GM10248 (cell line): ENCODE measurements at regions not wholly inside any gene's neighbourhood (a gene's known extent, or its start where the extent isn't known, plus 50 kb on each side); places are given as distances from the start of the nearest gene placed in this dataset.

Source experiments
- CTCF ChIA-PET: fragments of 300-600 bp; sonication (Branson Sonifier 250); formaldehyde crosslinking; extraction: SDS; loops from one replicate; lab custom pipeline; 2021; ENCODE audit warnings: antibody characterized with exemption; lab: Yijun Ruan, JAX
- POLR2A ChIA-PET: fragments of 350-650 bp; sonication (Branson Sonifier 250); formaldehyde crosslinking; extraction: SDS; loops from one replicate; lab custom pipeline; 2020; ENCODE audit warnings: antibody characterized with exemption; lab: Yijun Ruan, JAX
- DNase-seq: peaks from one replicate; pipeline ENCODE4 v3.0.0; 2012; ENCODE audit errors: extremely low spot score
- TF ChIP-seq, protein P1 (sequence below): IDR thresholded peaks from 2 replicates; pipeline ENCODE4 v1.5.1; 2012; ENCODE audit warnings: mild to moderate bottlenecking, low read depth; ENCODE audit errors: extremely low read depth, missing control alignments, control extremely low read depth

DNA sequence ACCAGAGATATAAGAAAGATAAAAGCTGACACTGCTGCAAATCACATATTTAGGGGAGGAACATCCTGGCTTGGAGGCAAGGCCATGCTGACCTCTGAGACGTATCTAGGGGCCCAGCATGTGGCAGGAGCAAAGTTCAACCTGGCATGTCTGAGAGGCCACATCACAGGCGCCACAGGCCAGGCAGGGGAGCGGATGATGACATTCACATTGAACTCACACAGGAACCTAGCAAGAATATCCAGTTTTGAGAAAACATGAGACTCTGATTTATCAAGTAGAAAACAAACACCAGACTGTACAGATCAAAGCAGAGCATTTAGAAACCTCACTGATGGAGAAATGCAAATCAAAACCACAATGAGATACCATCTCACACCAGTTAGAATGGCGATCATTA lies 64.2 kb upstream of the STK32A start:
- CTCF ChIA-PET = no interaction called here
- DNase-seq = no peak
- POLR2A ChIA-PET = no interaction called here
- TF ChIP-seq, protein P1, sequence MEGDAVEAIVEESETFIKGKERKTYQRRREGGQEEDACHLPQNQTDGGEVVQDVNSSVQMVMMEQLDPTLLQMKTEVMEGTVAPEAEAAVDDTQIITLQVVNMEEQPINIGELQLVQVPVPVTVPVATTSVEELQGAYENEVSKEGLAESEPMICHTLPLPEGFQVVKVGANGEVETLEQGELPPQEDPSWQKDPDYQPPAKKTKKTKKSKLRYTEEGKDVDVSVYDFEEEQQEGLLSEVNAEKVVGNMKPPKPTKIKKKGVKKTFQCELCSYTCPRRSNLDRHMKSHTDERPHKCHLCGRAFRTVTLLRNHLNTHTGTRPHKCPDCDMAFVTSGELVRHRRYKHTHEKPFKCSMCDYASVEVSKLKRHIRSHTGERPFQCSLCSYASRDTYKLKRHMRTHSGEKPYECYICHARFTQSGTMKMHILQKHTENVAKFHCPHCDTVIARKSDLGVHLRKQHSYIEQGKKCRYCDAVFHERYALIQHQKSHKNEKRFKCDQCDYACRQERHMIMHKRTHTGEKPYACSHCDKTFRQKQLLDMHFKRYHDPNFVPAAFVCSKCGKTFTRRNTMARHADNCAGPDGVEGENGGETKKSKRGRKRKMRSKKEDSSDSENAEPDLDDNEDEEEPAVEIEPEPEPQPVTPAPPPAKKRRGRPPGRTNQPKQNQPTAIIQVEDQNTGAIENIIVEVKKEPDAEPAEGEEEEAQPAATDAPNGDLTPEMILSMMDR = no peak

DNA sequence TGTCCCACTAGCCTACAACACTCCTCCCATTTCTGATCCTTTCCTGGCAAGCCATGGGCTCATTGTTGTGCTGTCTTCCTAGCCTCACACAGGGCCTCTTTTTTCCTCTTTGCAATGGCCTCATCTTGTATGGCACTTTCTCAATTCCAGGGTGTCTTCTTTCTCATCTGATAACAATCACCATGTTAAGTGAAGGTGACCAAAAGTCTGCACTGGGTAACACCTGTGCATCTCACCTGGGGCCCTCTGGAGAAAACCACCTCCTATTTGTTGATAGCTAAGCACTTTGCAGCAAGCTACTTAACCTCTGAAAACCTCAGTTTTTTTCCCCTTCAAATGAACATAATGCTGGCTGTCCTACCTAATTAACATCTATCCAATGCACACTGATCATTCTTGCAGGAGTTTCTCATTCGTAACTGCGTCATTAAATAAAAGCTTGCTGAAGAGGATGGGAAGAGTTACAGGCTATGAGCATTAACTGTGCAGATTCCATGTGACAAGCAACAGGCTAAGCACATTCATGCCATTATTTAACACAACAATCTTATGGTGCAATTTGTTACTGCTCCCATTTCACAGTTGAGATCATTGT lies 60.1 kb upstream of the STK32A start:
- CTCF ChIA-PET = interaction anchor here (1.5 kb wide), 1 partner anchor 12 kb away, joined by 4 read pairs; no protein-coding TSS in a partner anchor
- no peak for DNase-seq
- POLR2A ChIA-PET = no interaction called here
- TF ChIP-seq, protein P1 = no peak

DNA sequence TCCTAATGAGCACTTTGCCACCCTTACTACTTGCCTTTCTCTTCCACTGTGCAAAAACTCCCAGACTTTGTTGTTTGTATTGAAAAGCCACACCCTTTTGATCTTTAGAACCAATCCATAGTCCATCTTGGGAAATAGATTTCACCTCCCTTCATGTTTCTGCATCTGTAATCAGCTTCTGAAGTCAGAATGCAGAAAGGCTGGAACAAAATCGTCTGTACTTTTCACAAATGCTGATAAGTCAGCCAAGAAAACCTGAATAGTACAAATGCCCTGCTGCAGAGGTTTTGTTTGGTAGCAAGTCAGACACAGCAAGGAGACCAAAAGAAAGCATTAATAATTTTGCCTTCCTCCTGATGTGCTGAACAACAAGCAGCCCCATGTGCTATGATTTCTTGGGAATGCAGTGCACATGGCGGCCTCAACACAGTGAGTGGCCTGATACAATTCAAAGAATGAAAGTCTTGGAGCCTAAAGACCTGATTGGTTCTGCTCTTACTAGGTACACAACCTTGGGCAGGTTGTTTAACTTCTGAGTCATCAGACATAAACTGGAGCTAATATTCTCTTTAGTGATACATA lies 59.2 kb upstream of the STK32A start:
- TF ChIP-seq, protein P1 = no peak
- ChIA-PET POLR2A (no interaction called here), CTCF (interaction anchor here (1.2 to 1.5 kb wide), 3 partner anchors 11 to 643 kb away, joined by 3 to 6 read pairs (median 4); no protein-coding TSS in a partner anchor)
- no peak for DNase-seq

DNA sequence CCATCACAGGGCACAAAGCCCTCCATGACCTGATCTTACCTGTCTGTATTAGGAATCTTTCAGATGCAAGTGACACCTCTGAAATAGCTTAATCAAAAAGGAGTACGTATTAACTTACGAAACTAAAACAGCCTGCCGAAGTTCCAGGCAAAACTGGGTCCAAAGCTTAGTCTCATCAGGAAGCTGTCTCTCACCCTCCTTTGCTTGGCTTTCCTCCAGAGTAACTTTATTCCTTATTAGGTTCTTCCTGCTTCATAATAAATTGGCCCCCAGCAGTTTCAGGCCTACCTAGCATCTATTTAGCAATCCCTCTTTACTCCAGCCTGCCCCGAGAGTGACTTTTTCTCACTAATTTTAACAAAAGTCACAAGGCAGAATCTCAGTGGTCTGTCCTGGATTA lies 58.4 kb upstream of the STK32A start:
- POLR2A ChIA-PET = no interaction called here

DNA sequence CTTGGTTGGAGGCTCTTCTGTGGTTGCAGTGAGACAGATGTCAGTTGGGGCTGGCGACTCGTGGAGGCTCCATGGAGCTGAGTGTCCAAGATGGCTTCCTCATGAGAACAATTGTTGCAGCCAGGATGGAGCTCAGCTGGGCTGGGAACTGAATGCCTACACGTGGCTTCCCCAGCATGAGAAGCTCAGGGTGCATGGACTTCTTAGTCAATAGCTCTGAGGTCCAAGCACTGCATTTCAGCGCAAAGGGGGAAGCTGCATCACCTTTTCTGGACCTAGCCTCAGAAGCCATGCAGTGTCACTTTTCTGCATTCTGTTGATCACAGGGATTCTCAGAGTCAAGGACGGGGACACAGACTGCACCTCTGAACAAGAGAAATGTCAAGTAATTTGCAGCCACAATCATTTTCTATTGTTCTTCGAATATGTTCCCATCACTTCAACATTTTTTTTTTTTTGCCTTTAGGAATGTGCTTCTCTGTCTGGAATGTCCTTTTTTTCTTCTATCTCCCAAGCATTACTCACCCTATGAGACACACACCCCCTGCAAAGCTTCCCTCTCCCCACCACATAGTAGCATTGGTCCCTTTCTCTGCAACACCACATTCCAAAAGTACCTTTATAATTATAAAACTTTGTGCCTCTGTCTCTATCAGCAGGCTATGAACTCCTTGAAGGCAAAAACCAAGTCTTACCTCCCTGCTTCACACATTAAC lies 57.5 kb upstream of the STK32A start:
- ChIA-PET POLR2A (no interaction called here), CTCF (interaction anchor here (0.8 to 1.4 kb wide), 3 partner anchors 8 to 11 kb away, joined by 3 to 5 read pairs (median 3); no protein-coding TSS in a partner anchor)
- TF ChIP-seq, protein P1 = no peak
- no peak for DNase-seq

More for the DNA sequence above, 58.4 kb upstream of the STK32A start:
- no peak for DNase-seq
- CTCF ChIA-PET = interaction anchor here (1.2 to 1.4 kb wide), 2 partner anchors 12 to 644 kb away, joined by 3 to 6 read pairs; no protein-coding TSS in a partner anchor
- TF ChIP-seq, protein P1 = no peak

DNA sequence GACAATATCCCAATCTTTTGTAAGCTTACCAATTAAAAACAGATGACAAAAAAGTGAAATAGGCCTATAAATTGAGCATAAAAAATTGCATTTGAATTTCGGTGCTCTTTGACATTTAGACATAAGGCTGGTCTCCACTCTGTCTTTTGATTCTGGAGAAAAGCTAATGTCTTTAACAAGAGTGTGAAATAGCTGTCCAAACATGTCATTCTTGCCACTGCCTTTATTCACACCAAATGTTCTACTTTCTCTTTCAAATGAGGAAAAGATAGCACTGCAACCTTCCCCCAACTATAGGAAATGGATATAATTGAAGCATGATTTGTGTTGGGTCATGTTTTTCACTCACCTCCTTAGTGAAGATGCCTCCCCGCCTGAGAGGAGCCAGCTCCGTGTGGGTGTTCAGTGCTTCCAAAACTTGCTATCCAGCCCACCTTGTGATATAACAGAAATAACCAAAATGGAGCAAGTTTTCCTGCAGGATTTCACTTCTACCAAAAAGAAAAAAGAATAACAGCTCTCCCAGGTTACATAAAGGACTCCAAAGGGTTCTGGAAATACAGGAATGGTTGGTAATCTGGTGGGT lies 55.2 kb upstream of the STK32A start:
- POLR2A ChIA-PET = no interaction called here
- TF ChIP-seq, protein P1 = no peak
- no peak for DNase-seq
- CTCF ChIA-PET = interaction anchor here (1.0 to 3.2 kb wide), 4 partner anchors 9 to 646 kb away, joined by 3 to 40 read pairs (median 4); no protein-coding TSS in a partner anchor
